ENCODE measurements at regions not wholly inside any gene's neighbourhood (a gene's known extent, or its start where the extent isn't known, plus 50 kb on each side); places are given as distances from the start of the nearest gene placed in this dataset.

- DNase-seq: no peak
- no peak overlapping the region for H3K27ac Mint-ChIP-seq
These were observed 72.9 kb upstream of the DTNBP1 start for GRCh38 chr6:15735567-15736265.

GRCh38 chr6:15734118-15734897 lies 71.5 kb upstream of the DTNBP1 start:
- Mint-ChIP-seq H3K27me3 (peaks cover 7% of the 10 kb centered on the region), H3K27ac (no peak overlapping the region), H3K36me3 (ENCODE audit: low read depth) (no peaks in the 10 kb centered on the region), H3K4me3 (no peak overlapping the region), H3K9me3 (peaks cover 3% of the 10 kb centered on the region), H3K4me1 (peaks cover 16% of the 10 kb centered on the region)
- POLR2A ChIA-PET: no interaction called here
- DNase-seq: no peak
- CTCF ChIA-PET: no interaction called here

More at GRCh38 chr6:15735567-15736265, 72.9 kb upstream of the DTNBP1 start:
- H3K9me3 Mint-ChIP-seq: peaks cover 3% of the 10 kb centered on the region
- ChIA-PET CTCF (no interaction called here), POLR2A (no interaction called here)
- no peaks in the 10 kb centered on the region for H3K36me3 Mint-ChIP-seq (ENCODE audit: low read depth)
- H3K4me3 Mint-ChIP-seq: no peak overlapping the region
- peaks cover 7% of the 10 kb centered on the region for H3K27me3 Mint-ChIP-seq
- peaks cover 16% of the 10 kb centered on the region for H3K4me1 Mint-ChIP-seq

- no peaks in the 10 kb centered on the region for H3K9me3 Mint-ChIP-seq
- DNase-seq: no peak
- H3K4me1 Mint-ChIP-seq: peaks cover 12% of the 10 kb centered on the region
- peaks cover 7% of the 10 kb centered on the region for H3K27me3 Mint-ChIP-seq
- no peak overlapping the region for H3K4me3 Mint-ChIP-seq
- ChIA-PET CTCF (no interaction called here), POLR2A (no interaction called here)
- H3K36me3 Mint-ChIP-seq (ENCODE audit: low read depth): no peaks in the 10 kb centered on the region
- H3K27ac Mint-ChIP-seq: no peak overlapping the region
These were observed 68.1 kb upstream of the DTNBP1 start for GRCh38 chr6:15730922-15731321.

- H3K9me3 Mint-ChIP-seq: no peaks in the 10 kb centered on the region
- no peak for DNase-seq
- no peaks in the 10 kb centered on the region for H3K36me3 Mint-ChIP-seq (ENCODE audit: low read depth)
- peaks cover 7% of the 10 kb centered on the region for H3K4me1 Mint-ChIP-seq
- peaks cover 7% of the 10 kb centered on the region for H3K27me3 Mint-ChIP-seq
- CTCF ChIA-PET: no interaction called here
- H3K4me3 Mint-ChIP-seq: no peak overlapping the region
- H3K27ac Mint-ChIP-seq: no peak overlapping the region
- POLR2A ChIA-PET: no interaction called here
These were observed 67.6 kb upstream of the DTNBP1 start for GRCh38 chr6:15730442-15730841.

GRCh38 chr6:15722731-15723130 lies 59.9 kb upstream of the DTNBP1 start:
- H3K27me3 Mint-ChIP-seq: peaks cover 3% of the 10 kb centered on the region
- ChIA-PET CTCF (no interaction called here), POLR2A (no interaction called here)
- no peaks in the 10 kb centered on the region for H3K9me3 Mint-ChIP-seq
- H3K4me3 Mint-ChIP-seq: no peak overlapping the region
- no peaks in the 10 kb centered on the region for H3K4me1 Mint-ChIP-seq
- H3K27ac Mint-ChIP-seq: no peak overlapping the region
- H3K36me3 Mint-ChIP-seq (ENCODE audit: low read depth): no peaks in the 10 kb centered on the region
- no peak for DNase-seq

GRCh38 chr6:15716889-15717288 lies 54.1 kb upstream of the DTNBP1 start:
- H3K36me3 Mint-ChIP-seq (ENCODE audit: low read depth): peaks cover 2% of the 10 kb centered on the region
- ChIA-PET POLR2A (no interaction called here), CTCF (no interaction called here)

GRCh38 chr6:15715851-15716250 lies 53.0 kb upstream of the DTNBP1 start:
- CTCF ChIA-PET: no interaction called here
- Mint-ChIP-seq H3K27ac (no peak overlapping the region), H3K9me3 (peaks cover 9% of the 10 kb centered on the region)

More at GRCh38 chr6:15716889-15717288, 54.1 kb upstream of the DTNBP1 start:
- Mint-ChIP-seq H3K4me1 (peaks cover 6% of the 10 kb centered on the region), H3K9me3 (peaks cover 9% of the 10 kb centered on the region), H3K27me3 (peaks cover 3% of the 10 kb centered on the region), H3K27ac (no peak overlapping the region), H3K4me3 (no peak overlapping the region)
- DNase-seq: no peak

GRCh38 chr6:15715060-15715459 lies 52.2 kb upstream of the DTNBP1 start:
- no peak for DNase-seq
- peaks cover 2% of the 10 kb centered on the region for H3K36me3 Mint-ChIP-seq (ENCODE audit: low read depth)
- ChIA-PET CTCF (no interaction called here), POLR2A (no interaction called here)
- no peak overlapping the region for H3K27ac Mint-ChIP-seq
- H3K9me3 Mint-ChIP-seq: peaks cover 9% of the 10 kb centered on the region
- peaks cover 2% of the 10 kb centered on the region for H3K27me3 Mint-ChIP-seq
- H3K4me1 Mint-ChIP-seq: peaks cover 6% of the 10 kb centered on the region
- no peak overlapping the region for H3K4me3 Mint-ChIP-seq

More at GRCh38 chr6:15715851-15716250, 53.0 kb upstream of the DTNBP1 start:
- Mint-ChIP-seq H3K36me3 (ENCODE audit: low read depth) (peaks cover 2% of the 10 kb centered on the region), H3K4me3 (no peak overlapping the region), H3K27me3 (peaks cover 2% of the 10 kb centered on the region), H3K4me1 (peaks cover 6% of the 10 kb centered on the region)
- POLR2A ChIA-PET: no interaction called here
- no peak for DNase-seq

GRCh38 chr6:15714658-15715057 lies 51.8 kb upstream of the DTNBP1 start:
- Mint-ChIP-seq H3K36me3 (ENCODE audit: low read depth) (peaks cover 2% of the 10 kb centered on the region), H3K27me3 (peaks cover 1% of the 10 kb centered on the region), H3K9me3 (peaks cover 9% of the 10 kb centered on the region), H3K4me1 (peaks cover 6% of the 10 kb centered on the region), H3K4me3 (no peak overlapping the region), H3K27ac (no peak overlapping the region)
- DNase-seq: no peak
- POLR2A ChIA-PET: no interaction called here
- CTCF ChIA-PET: no interaction called here

- H3K4me1 Mint-ChIP-seq: peaks cover 6% of the 10 kb centered on the region
- H3K27ac Mint-ChIP-seq: no peak overlapping the region
- peaks cover 9% of the 10 kb centered on the region for H3K9me3 Mint-ChIP-seq
- peaks cover 2% of the 10 kb centered on the region for H3K36me3 Mint-ChIP-seq (ENCODE audit: low read depth)
- ChIA-PET POLR2A (no interaction called here), CTCF (interaction anchor here (1.1 to 1.4 kb wide), 2 partner anchors 22 to 469 kb away, joined by 3 to 4 read pairs; no protein-coding TSS in a partner anchor)
- H3K4me3 Mint-ChIP-seq: no peak overlapping the region
- H3K27me3 Mint-ChIP-seq: no peaks in the 10 kb centered on the region
- no peak for DNase-seq
These were observed 50.5 kb upstream of the DTNBP1 start for GRCh38 chr6:15713325-15713724.

GRCh38 chr6:15712797-15713196 lies 50.0 kb upstream of the DTNBP1 start:
- no peak for DNase-seq
- no peaks in the 10 kb centered on the region for H3K27me3 Mint-ChIP-seq
- no peak overlapping the region for H3K27ac Mint-ChIP-seq
- H3K9me3 Mint-ChIP-seq: peaks cover 9% of the 10 kb centered on the region
- POLR2A ChIA-PET: no interaction called here
- peaks cover 2% of the 10 kb centered on the region for H3K36me3 Mint-ChIP-seq (ENCODE audit: low read depth)
- CTCF ChIA-PET: interaction anchor here (1.1 to 1.4 kb wide), 2 partner anchors 21 to 470 kb away, joined by 3 to 4 read pairs; no protein-coding TSS in a partner anchor
- no peak overlapping the region for H3K4me3 Mint-ChIP-seq
- peaks cover 6% of the 10 kb centered on the region for H3K4me1 Mint-ChIP-seq

Measured in activated CD4-positive, alpha-beta memory T cell treated with anti-CD3 and anti-CD28 coated beads, Interleukin-2, amount 10 ng/mL, durations not matched to agents 7 days and 5 days (primary cell).